Thymus (tissue), 11 donors: ENCODE measurements at regions not wholly inside any gene's neighbourhood (a gene's known extent, or its start where the extent isn't known, plus 50 kb on each side); places are given as distances from the start of the nearest gene placed in this dataset.
"Not testable (repeated sequence)": the region's sequence is repeated elsewhere in the genome, so short reads cannot be mapped to it uniquely, and the experiment has no call there.

Source experiments
- DNase-seq, 9 donors: peaks; one replicate each; pipeline ENCODE4 v3.0.0-alpha.2; 2013; ENCODE audit warnings: low spot score in 9 of 9, low read depth in 6 of 9, missing footprints in 1 of 9
- H3K27ac ChIP-seq, 2 donors: one replicate each; pipeline ENCODE4 v1.5.1; 2013; ENCODE audit warnings: control low read depth in 1 of 2, low read depth in 1 of 2, low read length in 1 of 2, mild to moderate bottlenecking in 1 of 2, moderate library complexity in 1 of 2
- H3K27me3 ChIP-seq, 2 donors: one replicate each; pipeline ENCODE4 v1.5.1; 2013; ENCODE audit warnings: low read length in 1 of 2; ENCODE audit not compliant: control insufficient read depth in 2 of 2, insufficient read depth in 1 of 2
- H3K36me3 ChIP-seq, 2 donors: one replicate each; pipeline ENCODE4 v1.5.1; 2013; ENCODE audit warnings: low read length in 1 of 2, mild to moderate bottlenecking in 1 of 2, moderate library complexity in 1 of 2; ENCODE audit not compliant: control insufficient read depth in 2 of 2, insufficient read depth in 2 of 2
- H3K4me1 ChIP-seq, 2 donors: one replicate each; pipeline ENCODE4 v1.5.1; 2013; ENCODE audit warnings: low read length in 2 of 2; ENCODE audit not compliant: control insufficient read depth in 2 of 2, insufficient read depth in 2 of 2
- H3K4me3 ChIP-seq, 2 donors: one replicate each; pipeline ENCODE4 v1.5.1; 2013; ENCODE audit warnings: low read length in 2 of 2, control low read depth in 1 of 2, mild to moderate bottlenecking in 1 of 2
- H3K9me3 ChIP-seq, 2 donors: one replicate each; pipeline ENCODE4 v1.5.1; 2013; ENCODE audit warnings: low read length in 1 of 2, mild to moderate bottlenecking in 1 of 2; ENCODE audit not compliant: control insufficient read depth in 2 of 2, insufficient read depth in 1 of 2
- WGBS: extraction: QIAGEN DNeasy Blood & Tissue Kit; methylation state at CpG from one replicate; pipeline ENCODE4 v1.1.7; 2013; 5-methylcytosine and 5-hydroxymethylcytosine counted together
- donor health status: healthy.

DNA sequence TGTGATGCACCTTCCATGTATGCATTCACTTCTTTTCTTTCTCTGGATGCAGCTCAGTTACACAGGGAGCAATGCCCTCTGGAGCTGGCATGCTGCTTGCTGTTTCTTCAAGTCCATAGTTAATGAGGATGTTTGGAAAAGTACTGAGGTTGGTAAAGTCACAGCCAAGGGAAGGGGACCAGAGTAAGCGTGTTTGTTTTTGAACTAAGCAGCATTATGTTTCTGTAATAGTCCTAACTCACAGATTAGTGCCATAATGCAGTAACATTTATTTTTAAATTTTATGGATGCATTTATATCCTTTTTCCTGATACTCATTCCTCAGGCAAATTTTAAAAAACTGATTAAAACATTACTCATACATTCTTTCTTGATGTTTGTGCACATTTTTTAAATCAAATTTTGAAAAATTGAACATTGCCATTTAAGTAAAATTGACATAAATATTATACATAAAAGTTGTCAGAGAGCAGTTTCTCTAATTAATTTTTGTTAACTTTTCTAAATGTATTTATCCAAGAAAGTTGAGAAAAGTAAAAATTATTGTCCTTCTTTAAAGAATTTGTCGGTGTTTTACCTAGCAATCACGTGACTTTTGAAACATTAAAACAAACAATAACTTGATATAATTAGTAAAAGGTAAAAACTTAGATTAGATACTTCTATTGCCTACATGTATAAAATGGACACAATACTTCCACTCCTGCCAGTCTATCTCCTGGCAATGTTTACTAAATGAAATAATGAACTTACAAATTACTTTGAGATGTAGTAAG, 659.6 kb upstream of the ANKRD30A start:
- WGBS, result 94% methylated on average over 3 of the region's 3 CpGs
- Histone ChIP-seq H3K4me3 (no peak overlapping the region), H3K27ac (no peak overlapping the region), H3K4me1 (no peaks in the 10 kb centered on the region), H3K36me3 (no peaks in the 10 kb centered on the region), H3K9me3 (no peaks in the 10 kb centered on the region), H3K27me3 (no peaks in the 10 kb centered on the region)
- DNase-seq, result no peak

DNA sequence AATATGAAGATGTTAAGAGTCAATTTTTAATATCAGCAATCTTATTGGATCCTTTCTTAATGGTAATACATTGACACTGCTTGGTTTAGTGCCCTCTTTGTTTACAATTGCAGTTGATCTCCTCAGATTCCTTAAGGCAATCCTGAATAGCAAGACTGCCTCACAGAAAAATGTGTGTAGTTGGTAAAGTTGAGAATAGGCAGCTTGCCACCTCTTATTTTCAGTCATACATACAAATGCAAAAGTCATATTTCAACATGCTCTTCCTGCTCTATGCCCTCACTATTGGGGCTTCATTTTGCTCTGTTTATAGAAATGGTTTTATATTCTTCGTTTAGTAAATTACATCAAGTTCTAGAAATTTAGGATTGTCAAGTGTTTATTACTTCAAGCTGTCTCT, 661.1 kb upstream of the ANKRD30A start:
- 85% methylated on average over 1 of the region's 1 CpG for WGBS
- Histone ChIP-seq H3K36me3 (no peaks in the 10 kb centered on the region), H3K9me3 (no peaks in the 10 kb centered on the region), H3K27ac (no peak overlapping the region), H3K4me1 (no peaks in the 10 kb centered on the region), H3K4me3 (no peak overlapping the region), H3K27me3 (no peaks in the 10 kb centered on the region)
- no peak for DNase-seq

DNA sequence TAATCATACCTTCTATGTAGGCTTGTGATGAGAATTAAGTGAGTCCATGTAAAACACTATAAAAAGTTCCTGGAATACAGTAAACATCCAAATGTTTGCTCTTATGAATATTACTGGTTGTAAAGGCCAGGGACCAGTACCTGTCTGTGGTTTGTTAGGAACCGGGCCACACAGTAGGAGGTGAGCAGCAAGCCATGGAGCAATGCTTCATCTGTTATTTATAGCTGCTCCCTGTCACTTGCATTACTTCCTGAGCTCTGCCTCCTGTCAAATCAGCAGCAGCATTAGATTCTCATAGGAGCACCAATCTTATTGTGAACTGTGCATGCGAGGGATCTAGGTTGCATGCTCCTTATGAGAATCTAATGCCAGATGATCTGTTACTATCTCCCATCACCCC, 662.0 kb upstream of the ANKRD30A start:
- Histone ChIP-seq H3K27me3 (no peaks in the 10 kb centered on the region), H3K9me3 (no peaks in the 10 kb centered on the region), H3K27ac (no peak overlapping the region), H3K4me1 (no peaks in the 10 kb centered on the region), H3K36me3 (no peaks in the 10 kb centered on the region), H3K4me3 (no peak overlapping the region)
- DNase-seq, result no peak
- WGBS, result 74% methylated on average over 2 of the region's 2 CpGs

DNA sequence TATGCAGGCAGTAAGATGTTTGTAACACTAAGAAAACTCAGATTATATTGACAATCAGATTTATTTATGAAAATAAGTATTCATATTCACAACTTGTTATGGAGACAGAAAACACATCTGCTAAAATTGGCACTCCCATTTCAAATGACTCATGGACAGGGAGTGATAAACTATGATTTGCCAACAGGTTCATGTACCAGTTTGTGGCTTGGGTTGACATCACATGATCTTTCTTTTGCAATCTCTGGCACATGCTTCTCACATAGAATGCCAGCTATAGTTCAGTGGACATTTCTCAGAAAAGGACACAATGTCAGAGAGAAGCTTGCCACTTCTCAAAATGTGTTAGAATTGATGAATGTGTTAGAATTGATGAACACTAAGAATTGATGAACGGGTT, 663.2 kb upstream of the ANKRD30A start:
- Histone ChIP-seq H3K27me3 (no peaks in the 10 kb centered on the region), H3K27ac (no peak overlapping the region), H3K36me3 (no peaks in the 10 kb centered on the region), H3K4me1 (no peaks in the 10 kb centered on the region), H3K4me3 (no peak overlapping the region), H3K9me3 (no peaks in the 10 kb centered on the region)
- DNase-seq, result no peak
- WGBS, result 93% methylated on average over 1 of the region's 1 CpG

DNA sequence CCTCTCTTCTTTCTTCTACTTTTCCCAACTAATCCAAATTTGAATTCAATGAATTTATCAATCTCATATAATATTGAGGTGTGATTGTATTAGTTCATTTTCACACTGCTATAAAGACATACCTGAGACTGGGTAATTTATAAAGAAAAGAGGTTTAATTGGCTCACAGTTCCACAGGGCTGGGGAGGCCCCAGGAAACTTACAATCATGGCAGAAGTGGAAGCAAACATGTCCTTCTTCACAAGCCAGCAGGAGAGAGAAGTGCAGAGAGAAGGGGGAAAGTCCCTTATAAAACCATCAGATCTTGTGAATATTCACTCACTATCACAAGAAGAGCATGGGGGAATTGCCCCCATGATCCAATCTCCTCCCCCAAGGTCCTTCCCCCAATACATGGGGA, 667.0 kb upstream of the ANKRD30A start:
- H3K27ac ChIP-seq, H3K36me3 ChIP-seq, H3K4me3 ChIP-seq, DNase-seq, H3K4me1 ChIP-seq, H3K27me3 ChIP-seq, H3K9me3 ChIP-seq: not testable (repeated sequence)

DNA sequence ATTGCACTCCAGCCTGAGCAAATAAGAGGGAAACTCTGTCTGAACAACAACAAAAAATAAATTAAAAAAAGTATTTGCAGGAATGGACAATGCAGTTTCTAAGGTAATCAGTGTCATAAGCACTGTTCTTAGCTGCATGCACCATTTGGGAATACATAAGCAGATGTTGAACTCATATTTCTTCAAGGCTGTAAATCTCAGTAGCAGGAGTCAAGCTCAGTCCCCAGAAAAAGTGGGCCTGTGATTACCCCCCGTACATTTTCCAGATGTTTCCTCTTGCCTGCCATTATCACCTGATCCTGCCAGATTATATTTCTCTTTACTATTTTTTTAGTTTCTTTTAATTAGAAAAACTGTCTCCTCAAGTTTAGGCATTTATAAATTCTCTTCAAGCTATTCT, 667.6 kb upstream of the ANKRD30A start:
- Histone ChIP-seq H3K9me3 (no peaks in the 10 kb centered on the region), H3K4me3 (no peak overlapping the region), H3K27ac (no peak overlapping the region), H3K4me1 (no peaks in the 10 kb centered on the region), H3K27me3 (no peaks in the 10 kb centered on the region), H3K36me3 (no peaks in the 10 kb centered on the region)
- WGBS, result 33% methylated on average over 1 of the region's 1 CpG
- DNase-seq, result no peak

DNA sequence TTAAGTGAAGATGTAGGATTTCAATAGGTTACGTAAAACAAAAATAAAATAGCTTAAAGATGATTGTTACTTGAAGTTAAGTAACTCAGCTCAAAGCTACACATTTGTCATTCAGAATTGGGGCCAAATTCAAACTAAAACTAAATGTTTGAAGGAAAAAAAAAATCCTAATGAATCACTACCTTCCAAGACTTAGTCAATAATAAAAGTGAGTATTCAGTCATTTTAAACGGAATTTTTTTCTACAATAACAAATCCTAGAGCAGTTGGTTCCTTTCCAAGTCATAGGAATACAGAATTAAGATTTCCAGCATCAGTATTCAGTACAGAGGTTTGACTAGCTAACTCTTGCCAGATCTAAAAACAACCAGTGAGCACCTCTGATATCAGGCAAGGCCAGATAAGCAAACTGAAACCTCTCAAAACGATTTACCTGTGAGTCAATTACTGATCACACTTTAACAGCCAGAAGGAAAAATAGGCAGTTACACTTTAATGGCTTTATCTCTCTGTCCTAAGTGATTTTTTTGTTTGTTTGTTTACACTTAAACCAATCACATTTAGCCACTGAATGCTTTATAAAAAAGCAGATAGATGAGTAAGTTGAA, 669.8 kb upstream of the ANKRD30A start:
- Histone ChIP-seq H3K9me3 (no peaks in the 10 kb centered on the region), H3K36me3 (no peaks in the 10 kb centered on the region), H3K4me1 (no peaks in the 10 kb centered on the region), H3K27ac (no peak overlapping the region), H3K4me3 (no peak overlapping the region), H3K27me3 (no peaks in the 10 kb centered on the region)
- no peak for DNase-seq
- 75% methylated on average over 3 of the region's 3 CpGs for WGBS

DNA sequence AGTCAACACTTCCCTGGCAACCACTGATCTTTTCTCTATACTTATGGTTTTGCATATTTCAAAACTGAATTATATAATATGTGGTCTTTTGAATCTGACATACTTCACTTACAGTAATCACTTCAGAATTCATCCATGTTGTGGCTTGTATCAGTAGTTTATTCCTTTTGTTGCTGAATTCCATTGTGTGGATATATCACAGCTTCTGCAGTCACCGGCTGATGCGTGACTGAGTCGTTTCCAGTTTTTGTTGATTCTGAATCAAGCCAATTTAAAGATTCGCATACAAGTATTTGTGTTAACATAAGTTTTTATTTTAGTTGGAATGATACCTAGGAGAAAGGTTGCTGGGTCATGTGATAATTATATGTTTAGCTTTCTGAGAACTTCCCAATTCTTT, 672.5 kb upstream of the ANKRD30A start:
- 88% methylated on average over 4 of the region's 4 CpGs for WGBS
- DNase-seq, result no peak
- Histone ChIP-seq H3K9me3 (no peaks in the 10 kb centered on the region), H3K27ac (no peak overlapping the region), H3K4me1 (no peaks in the 10 kb centered on the region), H3K4me3 (no peak overlapping the region), H3K27me3 (no peaks in the 10 kb centered on the region), H3K36me3 (no peaks in the 10 kb centered on the region)

DNA sequence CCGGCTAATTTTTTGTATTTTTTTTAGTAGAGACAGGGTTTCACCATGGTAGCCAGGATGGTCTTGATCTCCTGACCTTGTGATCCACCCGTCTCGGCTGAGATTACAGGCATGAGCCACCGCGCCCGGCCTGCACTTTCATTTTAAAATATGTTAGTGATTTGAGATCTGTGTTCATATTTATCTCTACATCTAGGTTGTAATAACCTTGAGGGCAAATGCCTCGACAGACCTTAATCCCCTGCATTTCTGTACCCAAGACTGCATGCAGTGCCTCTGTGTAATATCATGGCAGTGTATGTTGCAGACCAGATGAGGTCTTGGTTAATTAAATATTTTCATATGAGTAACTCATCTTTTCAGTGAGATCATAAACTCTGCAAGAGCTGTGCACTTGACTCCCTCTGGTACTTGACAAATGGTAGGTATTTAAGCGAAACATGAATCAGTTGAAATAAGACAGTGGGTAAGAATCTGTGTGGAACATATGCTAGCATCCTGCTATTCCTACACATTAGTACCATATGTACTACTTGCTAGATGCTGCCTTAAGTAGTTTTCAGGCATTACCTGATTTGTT, 673.9 kb upstream of the ANKRD30A start:
- WGBS, result 96% methylated on average over 8 of the region's 8 CpGs
- no peak for DNase-seq
- no peak overlapping the region for H3K27ac ChIP-seq
- no peaks in the 10 kb centered on the region for H3K4me1 ChIP-seq
- H3K9me3 ChIP-seq, result peaks cover 1 to 4% of the 10 kb centered on the region in 2 donors
- H3K27me3 ChIP-seq, result no peaks in the 10 kb centered on the region
- no peaks in the 10 kb centered on the region for H3K36me3 ChIP-seq
- no peak overlapping the region for H3K4me3 ChIP-seq
